Panc1 (cell line): ENCODE measurements at regions not wholly inside any gene's neighbourhood (a gene's known extent, or its start where the extent isn't known, plus 50 kb on each side); places are given as distances from the start of the nearest gene placed in this dataset.

Source experiments
- ATAC-seq: fragments of 200-7000 bp; cut with Tn5 transposase; 2 replicates; pipeline ENCODE4 v1.9.1; 2020; ENCODE audit warnings: mild to moderate bottlenecking, moderate library complexity
- BruUV-seq: library from RNA; stranded (reverse); fragments of 400-500 nt; replicated peaks from 2 replicates; lab custom pipeline; 2021; lab: Mats Ljungman, UMichigan
- CTCF ChIA-PET: fragments of 300-600 bp; sonication (Branson Sonifier 250); formaldehyde crosslinking; loops from one replicate; lab custom pipeline; 2022; ENCODE audit warnings: antibody characterized with exemption; lab: Charles Lee
- POLR2A ChIA-PET: fragments of 300-600 bp; sonication (Branson Sonifier 250); formaldehyde crosslinking; loops from one replicate; lab custom pipeline; 2022; ENCODE audit warnings: antibody characterized with exemption; lab: Charles Lee
- DNase-seq: peaks from one replicate; pipeline ENCODE4 v3.0.0-alpha.2; 2010; ENCODE audit warnings: low read depth, low spot score
- H3K27ac ChIP-seq: 2 replicates; pipeline ENCODE4 v1.5.1; 2011; ENCODE audit warnings: mild to moderate bottlenecking, low read length, inconsistent platforms
- H3K27me3 ChIP-seq: fragments of 200-500 bp; sonication (Bioruptor generic); 2 replicates; pipeline ENCODE4 v1.6.0; 2014; ENCODE audit warnings: low read length, inconsistent platforms; ENCODE audit not compliant: control insufficient read depth, insufficient read depth
- H3K36me3 ChIP-seq: fragments of 200-500 bp; sonication (Bioruptor generic); 2 replicates; pipeline ENCODE4 v1.5.1; 2014; ENCODE audit warnings: inconsistent platforms, mild to moderate bottlenecking, low read length, moderate library complexity; ENCODE audit not compliant: control insufficient read depth, insufficient read depth
- H3K4me1 ChIP-seq: 2 replicates; pipeline ENCODE4 v1.5.1; 2011; ENCODE audit warnings: inconsistent platforms, mild to moderate bottlenecking, low read length, moderate library complexity; ENCODE audit not compliant: control insufficient read depth, insufficient read depth
- H3K4me3 ChIP-seq, 2 experiments: 2 replicates each; pipeline ENCODE4 v1.5.1; 2011 to 2012; ENCODE audit warnings: low read depth in 2 of 2, low read length in 2 of 2, mild to moderate bottlenecking in 2 of 2, inconsistent platforms in 1 of 2, moderate library complexity in 1 of 2
- H3K9me3 ChIP-seq: fragments of 200-500 bp; sonication (Bioruptor generic); 2 replicates; pipeline ENCODE4 v1.5.1; 2014; ENCODE audit warnings: low read depth, mild to moderate bottlenecking, inconsistent platforms, low read length, moderate library complexity; ENCODE audit not compliant: control insufficient read depth, insufficient read depth
- CTCF ChIP-seq: fragments of 450-650 bp; IDR thresholded peaks from 2 replicates; pipeline ENCODE4 v1.5.1; 2017; ENCODE audit warnings: mild to moderate bottlenecking
- POLR2AphosphoS5 ChIP-seq: IDR thresholded peaks from 2 replicates; pipeline ENCODE4 v1.6.1; 2012; ENCODE audit warnings: mild to moderate bottlenecking, low read depth, low read length, moderate library complexity
- REST ChIP-seq, 2 experiments: IDR thresholded peaks; 2 replicates each; pipeline ENCODE4 v1.6.1; 2011 to 2012; ENCODE audit warnings: low read depth in 2 of 2, control low read depth in 1 of 2, low read length in 1 of 2, mild to moderate bottlenecking in 1 of 2, moderate library complexity in 1 of 2; ENCODE audit not compliant: insufficient read depth in 1 of 2
- SIN3A ChIP-seq: IDR thresholded peaks from 2 replicates; pipeline ENCODE4 v1.6.1; 2012; ENCODE audit warnings: low read depth, mild to moderate bottlenecking, low read length, moderate library complexity, borderline replicate concordance; ENCODE audit not compliant: insufficient read depth
- TCF7L2 ChIP-seq: IDR thresholded peaks from 2 replicates; pipeline ENCODE4 v1.6.1; 2011; ENCODE audit warnings: mild to moderate bottlenecking, low read depth, low read length, inconsistent platforms
- in situ Hi-C: cut with HindIII; loops from 2 replicates; pipeline ENCODE4 v1.10.0; 2016; ENCODE audit warnings: low sequenced_read_pairs, low pct_unique_long_range_greater_than_20kb
- intact Hi-C: fragments of 100-400 bp; cut with micrococcal nuclease; formaldehyde crosslinking; loops from one replicate; pipeline ENCODE4 v1.10.0; 2022; ENCODE audit not compliant: unreplicated experiment

- DNase-seq (no peak), ATAC-seq (no peak)
- Histone ChIP-seq H3K27me3 (no peaks in the 10 kb centered on the region), H3K4me1 (no peaks in the 10 kb centered on the region), H3K36me3 (no peaks in the 10 kb centered on the region), H3K4me3 (no peak overlapping the region), H3K9me3 (no peaks in the 10 kb centered on the region), H3K27ac (no peak overlapping the region)
- intact Hi-C loops (no loop called here), in situ Hi-C loops (no loop called here)
- POLR2A ChIA-PET: no interaction called here
- CTCF ChIA-PET: no interaction called here
- BruUV-seq: no TSS peak
- TF ChIP-seq SIN3A (no peak), CTCF (no peak), POLR2AphosphoS5 (no peak), REST (IDR thresholded peaks at IDR 0.05; ENCODE audit: insufficient read depth in 1 of 2, low read depth in 2 of 2, low read length in 1 of 2) (no peak), TCF7L2 (no peak)
Measured at GRCh38 chr9:72422214-72422613, 57.2 kb upstream of the ZFAND5 start.

- TF ChIP-seq TCF7L2 (no peak), CTCF (no peak), POLR2AphosphoS5 (no peak), SIN3A (no peak), REST (IDR thresholded peaks at IDR 0.05; ENCODE audit: insufficient read depth in 1 of 2, low read depth in 2 of 2, low read length in 1 of 2) (no peak)
- no peaks in the 10 kb centered on the region for H3K36me3 ChIP-seq
- BruUV-seq: no TSS peak
- in situ Hi-C loops (no loop called here), intact Hi-C loops (no loop called here)
- ChIA-PET POLR2A (no interaction called here), CTCF (no interaction called here)
- no peak overlapping the region for H3K4me3 ChIP-seq
- no peaks in the 10 kb centered on the region for H3K4me1 ChIP-seq
- H3K9me3 ChIP-seq: no peaks in the 10 kb centered on the region
- no peaks in the 10 kb centered on the region for H3K27me3 ChIP-seq
- no peak overlapping the region for H3K27ac ChIP-seq
- ATAC-seq (no peak), DNase-seq (no peak)
Measured at GRCh38 chr9:72420783-72421182, 55.8 kb upstream of the ZFAND5 start.
